Stimulated activated CD4-positive, alpha-beta T cell treated with anti-CD3 and anti-CD28 coated beads, Interleukin-1b, Interleukin-23, amount 100 ng/mL, for 4 hours (primary cell): ENCODE measurements at regions not wholly inside any gene's neighbourhood (a gene's known extent, or its start where the extent isn't known, plus 50 kb on each side); places are given as distances from the start of the nearest gene placed in this dataset.

ENCODE experiments used
- DNase-seq, 2 donors: peaks; one replicate each; pipeline ENCODE4 v3.0.0-alpha.2; 2020; ENCODE audit warnings: low read depth in 2 of 2

- no peak for DNase-seq
These were observed 73.7 kb downstream of the RTL9 start for GRCh38 chrX:110432091-110432905.

GRCh38 chrX:110432906-110433215 is 74.2 kb downstream of the RTL9 start:
- DNase-seq, result no peak

GRCh38 chrX:110435196-110435595 is 76.5 kb downstream of the RTL9 start:
- no peak for DNase-seq

GRCh38 chrX:110436523-110436922 is 77.9 kb downstream of the RTL9 start:
- no peak for DNase-seq

GRCh38 chrX:110437686-110438085 is 79.0 kb downstream of the RTL9 start:
- DNase-seq, result no peak

- no peak for DNase-seq
These were observed 81.6 kb downstream of the RTL9 start for GRCh38 chrX:110440016-110440805.

GRCh38 chrX:110442635-110443034 is 84.0 kb downstream of the RTL9 start:
- DNase-seq, result no peak

- no peak for DNase-seq
These were observed 86.3 kb downstream of the RTL9 start for GRCh38 chrX:110444996-110445395.

GRCh38 chrX:110448459-110448858 is 89.8 kb downstream of the RTL9 start:
- DNase-seq, result no peak

GRCh38 chrX:110449312-110449711 is 90.7 kb downstream of the RTL9 start:
- no peak for DNase-seq

GRCh38 chrX:110450050-110450449 is 91.4 kb downstream of the RTL9 start:
- DNase-seq, result peak; percentile 27 to 38

- DNase-seq, result no peak
These were observed 95.7 kb downstream of the RTL9 start for GRCh38 chrX:110454336-110454735.

GRCh38 chrX:110462957-110463356 is 104.3 kb downstream of the RTL9 start:
- DNase-seq, result no peak

- no peak for DNase-seq
These were observed 108.1 kb downstream of the RTL9 start for GRCh38 chrX:110466790-110467189.

GRCh38 chrX:110472265-110472664 is 113.6 kb downstream of the RTL9 start:
- no peak for DNase-seq

- no peak for DNase-seq
These were observed 119.1 kb downstream of the RTL9 start for GRCh38 chrX:110477593-110478228.

- DNase-seq, result no peak
These were observed 133.4 kb downstream of the RTL9 start for GRCh38 chrX:110491846-110492620.

- no peak for DNase-seq
These were observed 146.3 kb downstream of the RTL9 start for GRCh38 chrX:110504947-110505346.

- DNase-seq, result no peak
These were observed 151.3 kb downstream of the RTL9 start for GRCh38 chrX:110509755-110510532.

- DNase-seq, result no peak
These were observed 152.6 kb downstream of the RTL9 start for GRCh38 chrX:110511238-110511637.

GRCh38 chrX:110512341-110512740 is 153.7 kb downstream of the RTL9 start:
- DNase-seq, result no peak
